Gastroesophageal sphincter (tissue), 3 donors: ENCODE measurements at regions not wholly inside any gene's neighbourhood (a gene's known extent, or its start where the extent isn't known, plus 50 kb on each side); places are given as distances from the start of the nearest gene placed in this dataset.

Source experiments
- CTCF ChIP-seq, 4 experiments: fragments of 200-600 bp in 2 of 4; fragments of 450-650 bp in 2 of 4; sonication (generic) in 1 of 4; IDR thresholded peaks; one replicate each; pipeline ENCODE4 v1.5.1; 2017 to 2019; ENCODE audit warnings: antibody characterized with exemption in 4 of 4, mild to moderate bottlenecking in 2 of 4, moderate library complexity in 2 of 4
- POLR2A ChIP-seq, 2 donors: fragments of 450-650 bp; IDR thresholded peaks; one replicate each; pipeline ENCODE4 v1.6.1; 2017; ENCODE audit warnings: antibody characterized with exemption in 2 of 2, mild to moderate bottlenecking in 2 of 2, moderate library complexity in 1 of 2

- no peak for TF ChIP-seq POLR2A (IDR thresholded peaks at IDR 0.05)
- TF ChIP-seq CTCF (IDR thresholded peaks at IDR 0.05), result no peak
These were observed 723.2 kb downstream of the KCNJ2 start for GRCh38 chr17:70892527-70892926.
